RPMI7951 (cell line): ENCODE measurements at regions not wholly inside any gene's neighbourhood (a gene's known extent, or its start where the extent isn't known, plus 50 kb on each side); places are given as distances from the start of the nearest gene placed in this dataset.

Experiments
- DNase-seq: peaks from one replicate; pipeline ENCODE4 v3.0.0-alpha.2; 2012; ENCODE audit warnings: low read depth

GRCh38 chr5:53327811-53328334 lies 152.6 kb upstream of the FST start:
- no peak for DNase-seq

GRCh38 chr5:53330491-53330890 lies 149.9 kb upstream of the FST start:
- DNase-seq = no peak

GRCh38 chr5:53331463-53331862 lies 149.0 kb upstream of the FST start:
- DNase-seq = peak; percentile 49

GRCh38 chr5:53333160-53333559 lies 147.3 kb upstream of the FST start:
- no peak for DNase-seq

- peak; percentile 55 for DNase-seq
Measured at GRCh38 chr5:53334431-53334941, 145.9 kb upstream of the FST start.

GRCh38 chr5:53335115-53335514 lies 145.3 kb upstream of the FST start:
- DNase-seq = peak; percentile 20

GRCh38 chr5:53337827-53338226 lies 142.6 kb upstream of the FST start:
- no peak for DNase-seq

- DNase-seq = no peak
Measured at GRCh38 chr5:53338971-53339370, 141.5 kb upstream of the FST start.

- no peak for DNase-seq
Measured at GRCh38 chr5:53339962-53340540, 140.4 kb upstream of the FST start.

GRCh38 chr5:53340956-53341750 lies 139.3 kb upstream of the FST start:
- no peak for DNase-seq

- DNase-seq = no peak
Measured at GRCh38 chr5:53342236-53342635, 138.2 kb upstream of the FST start.

- DNase-seq = peak; percentile 94
Measured at GRCh38 chr5:53343187-53343586, 137.2 kb upstream of the FST start.

- DNase-seq = no peak
Measured at GRCh38 chr5:53350368-53350767, 130.1 kb upstream of the FST start.

GRCh38 chr5:53350991-53351770 lies 129.2 kb upstream of the FST start:
- no peak for DNase-seq

- DNase-seq = no peak
Measured at GRCh38 chr5:53355316-53355715, 125.1 kb upstream of the FST start.

GRCh38 chr5:53355931-53356330 lies 124.5 kb upstream of the FST start:
- no peak for DNase-seq

GRCh38 chr5:53357439-53357838 lies 123.0 kb upstream of the FST start:
- DNase-seq = no peak

- DNase-seq = no peak
Measured at GRCh38 chr5:53358794-53359193, 121.6 kb upstream of the FST start.

GRCh38 chr5:53359916-53360517 lies 120.4 kb upstream of the FST start:
- DNase-seq = peak; percentile 26

- peak; percentile 76 for DNase-seq
Measured at GRCh38 chr5:53360811-53361210, 119.6 kb upstream of the FST start.

GRCh38 chr5:53361708-53362107 lies 118.7 kb upstream of the FST start:
- DNase-seq = no peak

GRCh38 chr5:53362521-53362941 lies 117.9 kb upstream of the FST start:
- DNase-seq = peak; percentile 87
